ENCODE measurements at regions not wholly inside any gene's neighbourhood (a gene's known extent, or its start where the extent isn't known, plus 50 kb on each side); places are given as distances from the start of the nearest gene placed in this dataset.

GRCh38 chr13:50715402-50716146 is 127.9 kb downstream of the DLEU7 start:
- no peak for DNase-seq
- no peaks in the 10 kb centered on the region for H3K36me3 ChIP-seq (ENCODE audit: control insufficient read depth, insufficient read depth, low read length)
- peaks cover 12% of the 10 kb centered on the region for H3K4me1 ChIP-seq (ENCODE audit: control insufficient read depth, insufficient read depth, low read length, poor library complexity, severe bottlenecking)
- no peak overlapping the region for H3K27ac ChIP-seq (ENCODE audit: insufficient read depth, low read length, poor library complexity, severe bottlenecking)
- no peaks in the 10 kb centered on the region for H3K9me3 ChIP-seq (ENCODE audit: control insufficient read depth, low read length)
- H3K4me3 ChIP-seq (ENCODE audit: insufficient read depth, low read depth, low read length, poor library complexity, severe bottlenecking) = no peak overlapping the region
- no peaks in the 10 kb centered on the region for H3K27me3 ChIP-seq (replicated peaks; ENCODE audit: control insufficient read depth, insufficient read depth, low read length, poor library complexity, severe bottlenecking)

- no peak for DNase-seq
- no peak overlapping the region for H3K27ac ChIP-seq (ENCODE audit: insufficient read depth, low read length, poor library complexity, severe bottlenecking)
Observed at GRCh38 chr13:50720861-50721671, 122.4 kb downstream of the DLEU7 start.

GRCh38 chr13:50721672-50721992 is 121.9 kb downstream of the DLEU7 start:
- Histone ChIP-seq H3K4me3 (ENCODE audit: insufficient read depth, low read depth, low read length, poor library complexity, severe bottlenecking) (no peak overlapping the region), H3K27me3 (replicated peaks; ENCODE audit: control insufficient read depth, insufficient read depth, low read length, poor library complexity, severe bottlenecking) (no peaks in the 10 kb centered on the region), H3K36me3 (ENCODE audit: control insufficient read depth, insufficient read depth, low read length) (no peaks in the 10 kb centered on the region), H3K9me3 (ENCODE audit: control insufficient read depth, low read length) (no peaks in the 10 kb centered on the region), H3K27ac (ENCODE audit: insufficient read depth, low read length, poor library complexity, severe bottlenecking) (no peak overlapping the region), H3K4me1 (ENCODE audit: control insufficient read depth, insufficient read depth, low read length, poor library complexity, severe bottlenecking) (no peaks in the 10 kb centered on the region)
- DNase-seq = no peak

More at GRCh38 chr13:50720861-50721671, 122.4 kb downstream of the DLEU7 start:
- Histone ChIP-seq H3K27me3 (replicated peaks; ENCODE audit: control insufficient read depth, insufficient read depth, low read length, poor library complexity, severe bottlenecking) (no peaks in the 10 kb centered on the region), H3K4me1 (ENCODE audit: control insufficient read depth, insufficient read depth, low read length, poor library complexity, severe bottlenecking) (no peaks in the 10 kb centered on the region), H3K36me3 (ENCODE audit: control insufficient read depth, insufficient read depth, low read length) (no peaks in the 10 kb centered on the region), H3K4me3 (ENCODE audit: insufficient read depth, low read depth, low read length, poor library complexity, severe bottlenecking) (no peak overlapping the region), H3K9me3 (ENCODE audit: control insufficient read depth, low read length) (no peaks in the 10 kb centered on the region)

GRCh38 chr13:50722440-50723125 is 120.9 kb downstream of the DLEU7 start:
- H3K4me3 ChIP-seq (ENCODE audit: insufficient read depth, low read depth, low read length, poor library complexity, severe bottlenecking) = no peak overlapping the region
- H3K9me3 ChIP-seq (ENCODE audit: control insufficient read depth, low read length) = no peaks in the 10 kb centered on the region
- H3K4me1 ChIP-seq (ENCODE audit: control insufficient read depth, insufficient read depth, low read length, poor library complexity, severe bottlenecking) = no peaks in the 10 kb centered on the region
- no peaks in the 10 kb centered on the region for H3K27me3 ChIP-seq (replicated peaks; ENCODE audit: control insufficient read depth, insufficient read depth, low read length, poor library complexity, severe bottlenecking)
- no peak overlapping the region for H3K27ac ChIP-seq (ENCODE audit: insufficient read depth, low read length, poor library complexity, severe bottlenecking)
- no peak for DNase-seq
- H3K36me3 ChIP-seq (ENCODE audit: control insufficient read depth, insufficient read depth, low read length) = no peaks in the 10 kb centered on the region

GRCh38 chr13:50724438-50724837 is 119.1 kb downstream of the DLEU7 start:
- no peak overlapping the region for H3K27ac ChIP-seq (ENCODE audit: insufficient read depth, low read length, poor library complexity, severe bottlenecking)
- H3K27me3 ChIP-seq (replicated peaks; ENCODE audit: control insufficient read depth, insufficient read depth, low read length, poor library complexity, severe bottlenecking) = no peaks in the 10 kb centered on the region
- H3K4me1 ChIP-seq (ENCODE audit: control insufficient read depth, insufficient read depth, low read length, poor library complexity, severe bottlenecking) = no peaks in the 10 kb centered on the region
- H3K4me3 ChIP-seq (ENCODE audit: insufficient read depth, low read depth, low read length, poor library complexity, severe bottlenecking) = no peak overlapping the region
- no peak for DNase-seq
- H3K9me3 ChIP-seq (ENCODE audit: control insufficient read depth, low read length) = no peaks in the 10 kb centered on the region
- H3K36me3 ChIP-seq (ENCODE audit: control insufficient read depth, insufficient read depth, low read length) = no peaks in the 10 kb centered on the region

GRCh38 chr13:50724913-50725312 is 118.6 kb downstream of the DLEU7 start:
- H3K9me3 ChIP-seq (ENCODE audit: control insufficient read depth, low read length) = no peaks in the 10 kb centered on the region
- H3K27me3 ChIP-seq (replicated peaks; ENCODE audit: control insufficient read depth, insufficient read depth, low read length, poor library complexity, severe bottlenecking) = no peaks in the 10 kb centered on the region
- H3K36me3 ChIP-seq (ENCODE audit: control insufficient read depth, insufficient read depth, low read length) = no peaks in the 10 kb centered on the region
- H3K4me1 ChIP-seq (ENCODE audit: control insufficient read depth, insufficient read depth, low read length, poor library complexity, severe bottlenecking) = no peaks in the 10 kb centered on the region
- DNase-seq = no peak
- H3K4me3 ChIP-seq (ENCODE audit: insufficient read depth, low read depth, low read length, poor library complexity, severe bottlenecking) = no peak overlapping the region
- no peak overlapping the region for H3K27ac ChIP-seq (ENCODE audit: insufficient read depth, low read length, poor library complexity, severe bottlenecking)

GRCh38 chr13:50726164-50726563 is 117.3 kb downstream of the DLEU7 start:
- H3K4me3 ChIP-seq (ENCODE audit: insufficient read depth, low read depth, low read length, poor library complexity, severe bottlenecking) = no peak overlapping the region

GRCh38 chr13:50729177-50729576 is 114.3 kb downstream of the DLEU7 start:
- no peak for DNase-seq
- H3K4me1 ChIP-seq (ENCODE audit: control insufficient read depth, insufficient read depth, low read length, poor library complexity, severe bottlenecking) = no peaks in the 10 kb centered on the region
- H3K9me3 ChIP-seq (ENCODE audit: control insufficient read depth, low read length) = no peaks in the 10 kb centered on the region
- H3K4me3 ChIP-seq (ENCODE audit: insufficient read depth, low read depth, low read length, poor library complexity, severe bottlenecking) = no peak overlapping the region
- no peaks in the 10 kb centered on the region for H3K36me3 ChIP-seq (ENCODE audit: control insufficient read depth, insufficient read depth, low read length)
- H3K27me3 ChIP-seq (replicated peaks; ENCODE audit: control insufficient read depth, insufficient read depth, low read length, poor library complexity, severe bottlenecking) = no peaks in the 10 kb centered on the region
- no peak overlapping the region for H3K27ac ChIP-seq (ENCODE audit: insufficient read depth, low read length, poor library complexity, severe bottlenecking)

More at GRCh38 chr13:50726164-50726563, 117.3 kb downstream of the DLEU7 start:
- H3K36me3 ChIP-seq (ENCODE audit: control insufficient read depth, insufficient read depth, low read length) = no peaks in the 10 kb centered on the region
- no peaks in the 10 kb centered on the region for H3K4me1 ChIP-seq (ENCODE audit: control insufficient read depth, insufficient read depth, low read length, poor library complexity, severe bottlenecking)
- no peaks in the 10 kb centered on the region for H3K9me3 ChIP-seq (ENCODE audit: control insufficient read depth, low read length)
- DNase-seq = no peak
- no peak overlapping the region for H3K27ac ChIP-seq (ENCODE audit: insufficient read depth, low read length, poor library complexity, severe bottlenecking)
- H3K27me3 ChIP-seq (replicated peaks; ENCODE audit: control insufficient read depth, insufficient read depth, low read length, poor library complexity, severe bottlenecking) = no peaks in the 10 kb centered on the region

GRCh38 chr13:50730496-50731351 is 112.8 kb downstream of the DLEU7 start:
- H3K4me1 ChIP-seq (ENCODE audit: control insufficient read depth, insufficient read depth, low read length, poor library complexity, severe bottlenecking) = no peaks in the 10 kb centered on the region
- no peak for DNase-seq
- no peaks in the 10 kb centered on the region for H3K27me3 ChIP-seq (replicated peaks; ENCODE audit: control insufficient read depth, insufficient read depth, low read length, poor library complexity, severe bottlenecking)
- no peaks in the 10 kb centered on the region for H3K36me3 ChIP-seq (ENCODE audit: control insufficient read depth, insufficient read depth, low read length)
- H3K9me3 ChIP-seq (ENCODE audit: control insufficient read depth, low read length) = no peaks in the 10 kb centered on the region
- no peak overlapping the region for H3K27ac ChIP-seq (ENCODE audit: insufficient read depth, low read length, poor library complexity, severe bottlenecking)
- H3K4me3 ChIP-seq (ENCODE audit: insufficient read depth, low read depth, low read length, poor library complexity, severe bottlenecking) = no peak overlapping the region

Measured in effector memory CD4-positive, alpha-beta T cell (primary cell).